HEK293 (cell line): ENCODE measurements at regions not wholly inside any gene's neighbourhood (a gene's known extent, or its start where the extent isn't known, plus 50 kb on each side); places are given as distances from the start of the nearest gene placed in this dataset.

Experiments
- OVOL3 ChIP-seq: fragments of 450-650 bp; formaldehyde crosslinking; IDR thresholded peaks from 2 replicates; pipeline ENCODE4 v1.5.1; 2016; ENCODE audit warnings: missing biosample characterization, missing genetic modification characterization
- REST ChIP-seq: fragments of 450-650 bp; formaldehyde crosslinking; IDR thresholded peaks from 2 replicates; pipeline ENCODE4 v1.5.1; 2016; ENCODE audit warnings: missing biosample characterization, missing genetic modification characterization
- SCRT1 ChIP-seq: fragments of 450-650 bp; formaldehyde crosslinking; IDR thresholded peaks from 2 replicates; pipeline ENCODE4 v1.5.1; 2016; ENCODE audit warnings: missing biosample characterization, missing genetic modification characterization, borderline replicate concordance
- ZNF24 ChIP-seq: fragments of 450-650 bp; formaldehyde crosslinking; IDR thresholded peaks from 2 replicates; pipeline ENCODE4 v1.5.1; 2016; ENCODE audit warnings: missing biosample characterization, missing genetic modification characterization
- ZNF274 ChIP-seq, 2 experiments: fragments of 200-500 bp in 1 of 2; fragments of 450-650 bp in 1 of 2; sonication (Bioruptor generic) in 1 of 2; formaldehyde crosslinking in 1 of 2; IDR thresholded peaks; 2 replicates each; pipeline versions ENCODE4 v1.5.1 to v1.6.1; 2014 to 2016; ENCODE audit warnings: borderline replicate concordance in 1 of 2, inconsistent platforms in 1 of 2, low read length in 1 of 2, missing biosample characterization in 1 of 2, missing genetic modification characterization in 1 of 2
- ZNF510 ChIP-seq: fragments of 450-650 bp; formaldehyde crosslinking; IDR thresholded peaks from 2 replicates; pipeline ENCODE4 v1.5.1; 2018; ENCODE audit warnings: mild to moderate bottlenecking, missing genetic modification characterization, missing biosample characterization; ENCODE audit not compliant: insufficient replicate concordance
- TF ChIP-seq, protein P1 (sequence below): fragments of 450-650 bp; formaldehyde crosslinking; IDR thresholded peaks from 2 replicates; pipeline ENCODE4 v1.5.1; 2016; ENCODE audit warnings: missing biosample characterization, missing genetic modification characterization
- TF ChIP-seq, protein P2 (sequence below): sonication (generic); formaldehyde crosslinking; IDR thresholded peaks from 2 replicates; pipeline ENCODE4 v1.8.1; 2022; ENCODE audit warnings: mild to moderate bottlenecking, moderate library complexity, missing genetic modification reagents

DNA sequence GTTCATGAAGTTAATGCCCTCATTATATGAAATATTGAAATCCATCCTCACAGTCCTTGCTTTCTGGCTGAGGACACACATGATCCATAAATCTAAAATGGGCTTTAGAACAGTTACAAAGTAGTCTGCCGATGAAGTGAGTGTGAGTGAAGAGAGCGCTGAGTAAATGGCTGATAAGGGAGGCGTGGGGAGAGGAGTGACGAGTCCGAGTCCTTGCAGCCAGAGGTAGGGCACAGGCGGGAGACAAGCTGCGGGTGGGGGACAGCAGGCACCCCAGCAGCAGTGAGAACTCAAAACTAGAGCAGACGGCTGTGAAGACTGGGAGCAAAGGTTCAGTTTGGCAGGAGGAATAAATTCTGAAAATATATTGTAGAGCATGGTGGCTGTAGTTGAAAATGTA lies 140.1 kb upstream of the ATP2B1 start:
- TF ChIP-seq, protein P1, sequence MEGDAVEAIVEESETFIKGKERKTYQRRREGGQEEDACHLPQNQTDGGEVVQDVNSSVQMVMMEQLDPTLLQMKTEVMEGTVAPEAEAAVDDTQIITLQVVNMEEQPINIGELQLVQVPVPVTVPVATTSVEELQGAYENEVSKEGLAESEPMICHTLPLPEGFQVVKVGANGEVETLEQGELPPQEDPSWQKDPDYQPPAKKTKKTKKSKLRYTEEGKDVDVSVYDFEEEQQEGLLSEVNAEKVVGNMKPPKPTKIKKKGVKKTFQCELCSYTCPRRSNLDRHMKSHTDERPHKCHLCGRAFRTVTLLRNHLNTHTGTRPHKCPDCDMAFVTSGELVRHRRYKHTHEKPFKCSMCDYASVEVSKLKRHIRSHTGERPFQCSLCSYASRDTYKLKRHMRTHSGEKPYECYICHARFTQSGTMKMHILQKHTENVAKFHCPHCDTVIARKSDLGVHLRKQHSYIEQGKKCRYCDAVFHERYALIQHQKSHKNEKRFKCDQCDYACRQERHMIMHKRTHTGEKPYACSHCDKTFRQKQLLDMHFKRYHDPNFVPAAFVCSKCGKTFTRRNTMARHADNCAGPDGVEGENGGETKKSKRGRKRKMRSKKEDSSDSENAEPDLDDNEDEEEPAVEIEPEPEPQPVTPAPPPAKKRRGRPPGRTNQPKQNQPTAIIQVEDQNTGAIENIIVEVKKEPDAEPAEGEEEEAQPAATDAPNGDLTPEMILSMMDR (tag by site-specific recombination), result no peak
- TF ChIP-seq OVOL3 (tag by site-specific recombination), result no peak
- TF ChIP-seq ZNF274 (IDR thresholded peaks at IDR 0.05; ENCODE audit: low read length), result no peak
- TF ChIP-seq ZNF274 (tag by site-specific recombination; IDR thresholded peaks at IDR 0.05; ENCODE audit: borderline replicate concordance), result no peak
- no peak for TF ChIP-seq ZNF24 (tag by site-specific recombination)
- TF ChIP-seq SCRT1 (tag by site-specific recombination), result no peak
- TF ChIP-seq REST (tag by site-specific recombination), result no peak
- no peak for TF ChIP-seq ZNF510 (tag by site-specific recombination)
- TF ChIP-seq, protein P2, sequence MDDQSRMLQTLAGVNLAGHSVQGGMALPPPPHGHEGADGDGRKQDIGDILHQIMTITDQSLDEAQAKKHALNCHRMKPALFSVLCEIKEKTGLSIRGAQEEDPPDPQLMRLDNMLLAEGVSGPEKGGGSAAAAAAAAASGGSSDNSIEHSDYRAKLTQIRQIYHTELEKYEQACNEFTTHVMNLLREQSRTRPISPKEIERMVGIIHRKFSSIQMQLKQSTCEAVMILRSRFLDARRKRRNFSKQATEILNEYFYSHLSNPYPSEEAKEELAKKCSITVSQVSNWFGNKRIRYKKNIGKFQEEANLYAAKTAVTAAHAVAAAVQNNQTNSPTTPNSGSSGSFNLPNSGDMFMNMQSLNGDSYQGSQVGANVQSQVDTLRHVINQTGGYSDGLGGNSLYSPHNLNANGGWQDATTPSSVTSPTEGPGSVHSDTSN, result no peak
